SJCRH30 (cell line): ENCODE measurements at regions not wholly inside any gene's neighbourhood (a gene's known extent, or its start where the extent isn't known, plus 50 kb on each side); places are given as distances from the start of the nearest gene placed in this dataset.

Experiments used
- DNase-seq, 2 experiments: peaks; one replicate each; pipeline ENCODE4 v3.0.0-alpha.2; 2015 to 2020
- H3K27ac ChIP-seq: fragments of 250-450 bp; sonication (Bioruptor Pico); 2 replicates; pipeline ENCODE4 v1.5.1; 2020; ENCODE audit warnings: mild to moderate bottlenecking, moderate library complexity
- H3K27me3 ChIP-seq: fragments of 250-450 bp; sonication (Bioruptor Pico); 2 replicates; pipeline ENCODE4 v1.5.1; 2020; ENCODE audit warnings: mild to moderate bottlenecking, moderate library complexity
- H3K36me3 ChIP-seq: fragments of 250-450 bp; sonication (Bioruptor Pico); 2 replicates; pipeline ENCODE4 v1.5.1; 2020; ENCODE audit warnings: mild to moderate bottlenecking, moderate library complexity
- H3K4me1 ChIP-seq: fragments of 250-450 bp; sonication (Bioruptor Pico); 2 replicates; pipeline ENCODE4 v1.5.1; 2020; ENCODE audit warnings: mild to moderate bottlenecking, moderate library complexity
- H3K4me3 ChIP-seq: fragments of 250-450 bp; sonication (Bioruptor Pico); 2 replicates; pipeline ENCODE4 v1.5.1; 2020; ENCODE audit warnings: mild to moderate bottlenecking, moderate library complexity
- H3K9me3 ChIP-seq: fragments of 250-450 bp; sonication (Bioruptor Pico); replicated peaks from 2 replicates; pipeline ENCODE4 v1.5.1; 2020; ENCODE audit warnings: mild to moderate bottlenecking, moderate library complexity

GRCh38 chr6:1089859-1090258 is 222.0 kb upstream of the FOXQ1 start:
- H3K4me1 ChIP-seq, result no peaks in the 10 kb centered on the region
- H3K27me3 ChIP-seq, result no peaks in the 10 kb centered on the region
- no peak overlapping the region for H3K27ac ChIP-seq
- H3K9me3 ChIP-seq, result no peaks in the 10 kb centered on the region
- DNase-seq, result no peak
- H3K36me3 ChIP-seq, result no peaks in the 10 kb centered on the region
- no peak overlapping the region for H3K4me3 ChIP-seq

GRCh38 chr6:1088492-1089001 is 223.4 kb upstream of the FOXQ1 start:
- no peaks in the 10 kb centered on the region for H3K4me1 ChIP-seq
- no peak for DNase-seq
- H3K27ac ChIP-seq, result no peak overlapping the region
- H3K4me3 ChIP-seq, result no peak overlapping the region
- H3K9me3 ChIP-seq, result no peaks in the 10 kb centered on the region
- no peaks in the 10 kb centered on the region for H3K27me3 ChIP-seq
- H3K36me3 ChIP-seq, result no peaks in the 10 kb centered on the region

- H3K4me1 ChIP-seq, result no peaks in the 10 kb centered on the region
- H3K27me3 ChIP-seq, result no peaks in the 10 kb centered on the region
- no peak for DNase-seq
- H3K9me3 ChIP-seq, result no peaks in the 10 kb centered on the region
- no peaks in the 10 kb centered on the region for H3K36me3 ChIP-seq
- no peak overlapping the region for H3K27ac ChIP-seq
- no peak overlapping the region for H3K4me3 ChIP-seq
Measured at GRCh38 chr6:1087154-1087843, 224.6 kb upstream of the FOXQ1 start.

- Histone ChIP-seq H3K9me3 (no peaks in the 10 kb centered on the region), H3K27me3 (no peaks in the 10 kb centered on the region), H3K36me3 (no peaks in the 10 kb centered on the region), H3K27ac (no peak overlapping the region), H3K4me3 (no peak overlapping the region), H3K4me1 (no peaks in the 10 kb centered on the region)
- DNase-seq, result no peak
Measured at GRCh38 chr6:1086446-1087153, 225.3 kb upstream of the FOXQ1 start.

GRCh38 chr6:1082285-1082935 is 229.5 kb upstream of the FOXQ1 start:
- DNase-seq, result peak in 1 of 2 experiments; percentile 1
- Histone ChIP-seq H3K4me3 (no peak overlapping the region), H3K27me3 (no peaks in the 10 kb centered on the region), H3K9me3 (no peaks in the 10 kb centered on the region), H3K4me1 (no peaks in the 10 kb centered on the region), H3K36me3 (no peaks in the 10 kb centered on the region), H3K27ac (no peak overlapping the region)

GRCh38 chr6:1081551-1082284 is 230.2 kb upstream of the FOXQ1 start:
- no peak for DNase-seq
- H3K36me3 ChIP-seq, result no peaks in the 10 kb centered on the region
- H3K27ac ChIP-seq, result no peak overlapping the region
- no peaks in the 10 kb centered on the region for H3K4me1 ChIP-seq
- no peak overlapping the region for H3K4me3 ChIP-seq
- H3K27me3 ChIP-seq, result no peaks in the 10 kb centered on the region
- H3K9me3 ChIP-seq, result no peaks in the 10 kb centered on the region

GRCh38 chr6:1080453-1081337 is 231.2 kb upstream of the FOXQ1 start:
- DNase-seq, result no peak
- Histone ChIP-seq H3K9me3 (no peaks in the 10 kb centered on the region), H3K4me1 (no peaks in the 10 kb centered on the region), H3K27ac (no peak overlapping the region), H3K36me3 (no peaks in the 10 kb centered on the region), H3K4me3 (no peak overlapping the region), H3K27me3 (no peaks in the 10 kb centered on the region)

GRCh38 chr6:1079525-1079924 is 232.4 kb upstream of the FOXQ1 start:
- H3K4me3 ChIP-seq, result no peak overlapping the region
- no peaks in the 10 kb centered on the region for H3K36me3 ChIP-seq
- no peaks in the 10 kb centered on the region for H3K27me3 ChIP-seq
- H3K27ac ChIP-seq, result no peak overlapping the region
- H3K9me3 ChIP-seq, result no peaks in the 10 kb centered on the region
- DNase-seq, result no peak
- no peaks in the 10 kb centered on the region for H3K4me1 ChIP-seq

- Histone ChIP-seq H3K27ac (no peak overlapping the region), H3K4me3 (no peak overlapping the region), H3K9me3 (no peaks in the 10 kb centered on the region), H3K36me3 (no peaks in the 10 kb centered on the region), H3K4me1 (no peaks in the 10 kb centered on the region), H3K27me3 (no peaks in the 10 kb centered on the region)
- no peak for DNase-seq
Measured at GRCh38 chr6:1077478-1078416, 234.2 kb upstream of the FOXQ1 start.

- Histone ChIP-seq H3K27me3 (no peaks in the 10 kb centered on the region), H3K27ac (no peak overlapping the region), H3K9me3 (no peaks in the 10 kb centered on the region), H3K36me3 (no peaks in the 10 kb centered on the region), H3K4me1 (no peaks in the 10 kb centered on the region), H3K4me3 (no peak overlapping the region)
- no peak for DNase-seq
Measured at GRCh38 chr6:1076531-1077459, 235.1 kb upstream of the FOXQ1 start.

GRCh38 chr6:1075880-1076279 is 236.0 kb upstream of the FOXQ1 start:
- Histone ChIP-seq H3K36me3 (no peaks in the 10 kb centered on the region), H3K9me3 (no peaks in the 10 kb centered on the region), H3K4me3 (no peak overlapping the region), H3K4me1 (no peaks in the 10 kb centered on the region), H3K27me3 (no peaks in the 10 kb centered on the region), H3K27ac (no peak overlapping the region)
- no peak for DNase-seq

- Histone ChIP-seq H3K27ac (no peak overlapping the region), H3K4me3 (no peak overlapping the region), H3K9me3 (no peaks in the 10 kb centered on the region), H3K4me1 (no peaks in the 10 kb centered on the region), H3K36me3 (no peaks in the 10 kb centered on the region), H3K27me3 (no peaks in the 10 kb centered on the region)
- no peak for DNase-seq
Measured at GRCh38 chr6:1075444-1075843, 236.5 kb upstream of the FOXQ1 start.
